NCI-H69 (cell line): ENCODE measurements at regions not wholly inside any gene's neighbourhood (a gene's known extent, or its start where the extent isn't known, plus 50 kb on each side); places are given as distances from the start of the nearest gene placed in this dataset.

Experiments
- DNase-seq: peaks from one replicate; lab custom pipeline; 2025; lab: John Stamatoyannopoulos, UW

DNA sequence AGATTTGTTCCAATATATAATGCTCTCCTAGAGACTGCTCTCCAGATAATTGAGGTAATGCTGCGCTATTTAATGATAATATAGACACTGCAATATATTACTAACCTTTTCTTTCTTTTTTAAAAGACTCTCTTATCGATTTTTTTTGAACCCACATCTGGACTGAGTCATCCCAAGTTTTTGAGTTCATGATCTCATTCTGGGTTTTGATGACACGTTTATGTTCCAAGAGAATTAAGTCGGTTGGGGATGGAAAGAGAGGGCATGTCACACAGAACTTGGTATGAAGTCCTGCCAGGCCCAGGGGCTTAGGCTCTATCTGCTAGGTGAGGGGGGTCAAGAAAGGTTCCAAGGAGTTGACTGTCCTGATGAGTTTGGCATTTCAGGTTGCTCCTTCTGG lies 431.1 kb downstream of the MFSD1 start:
- no peak for DNase-seq

DNA sequence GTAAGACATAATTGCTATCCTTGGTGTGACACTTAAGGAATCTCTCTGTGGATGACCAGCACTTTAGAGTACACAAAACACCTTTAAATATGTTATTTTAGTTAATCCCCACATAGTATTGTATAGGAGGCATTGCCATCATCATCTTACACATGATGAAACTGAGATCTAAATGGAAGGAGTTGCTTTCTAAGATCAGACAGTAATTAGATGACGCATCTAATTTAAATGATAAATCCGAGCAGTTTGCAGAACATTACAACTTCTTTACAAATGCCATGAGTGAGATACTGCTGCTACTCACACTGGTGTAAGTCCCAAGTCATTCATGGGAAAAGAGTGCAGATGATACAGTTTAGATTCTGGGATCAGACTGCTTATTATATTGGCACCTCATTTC lies 431.9 kb downstream of the MFSD1 start:
- no peak for DNase-seq

DNA sequence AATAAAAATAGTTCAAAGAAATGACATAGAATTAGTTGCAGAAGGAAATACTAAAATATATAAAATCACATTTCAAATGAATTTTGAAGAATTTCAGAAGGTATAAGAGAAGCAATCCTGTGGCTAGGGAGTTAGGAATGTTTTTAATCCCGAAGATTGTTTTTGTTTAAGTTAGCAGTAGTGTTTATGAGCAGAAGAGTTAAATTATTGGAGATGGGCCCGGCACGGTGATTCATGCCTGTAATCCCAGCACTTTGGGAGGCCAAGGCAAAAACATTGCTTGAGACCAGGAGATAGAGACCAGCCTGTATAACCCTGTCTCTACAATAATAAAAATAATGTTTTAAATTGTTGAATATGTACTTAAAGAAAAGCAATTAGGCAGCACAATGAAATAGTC lies 432.5 kb downstream of the MFSD1 start:
- no peak for DNase-seq

DNA sequence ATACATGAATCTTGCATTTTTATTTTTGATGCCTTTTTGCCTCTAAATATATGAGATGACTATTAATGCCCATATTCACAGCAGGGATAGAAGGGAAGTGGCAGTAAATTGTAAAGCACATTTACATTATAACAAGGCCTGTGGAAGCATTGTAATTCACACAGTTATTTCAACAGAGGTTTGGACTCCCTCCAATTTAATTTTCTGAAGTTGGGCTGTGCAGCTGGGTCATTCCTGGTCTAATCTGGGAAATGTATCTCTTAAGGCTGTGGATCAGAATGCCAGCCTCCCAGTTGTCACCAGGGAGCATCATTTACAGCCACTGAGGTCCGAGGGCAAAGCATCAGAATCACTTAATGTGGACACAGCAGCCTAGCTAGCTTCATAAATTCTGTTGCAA lies 434.5 kb downstream of the MFSD1 start:
- peak; percentile 88 for DNase-seq

DNA sequence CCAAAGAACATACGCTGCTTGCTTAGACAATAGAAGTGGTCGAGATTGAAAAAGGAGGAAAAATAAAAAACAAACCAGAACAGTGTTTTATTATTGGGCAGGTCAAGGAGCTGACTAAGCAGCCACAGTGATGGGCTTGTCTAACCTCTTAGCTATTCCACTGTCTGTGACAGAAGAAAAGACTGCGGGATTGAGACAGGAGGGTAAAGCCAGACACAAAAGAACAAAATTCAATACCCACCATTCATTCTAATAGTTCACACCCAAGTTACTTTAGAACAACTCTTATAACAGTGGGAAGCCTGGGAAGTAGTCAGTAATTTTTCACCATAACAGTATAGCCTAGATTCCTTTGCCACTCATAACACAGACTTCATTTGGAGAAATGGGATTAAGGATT lies 435.4 kb downstream of the MFSD1 start:
- DNase-seq, result peak; percentile 41

DNA sequence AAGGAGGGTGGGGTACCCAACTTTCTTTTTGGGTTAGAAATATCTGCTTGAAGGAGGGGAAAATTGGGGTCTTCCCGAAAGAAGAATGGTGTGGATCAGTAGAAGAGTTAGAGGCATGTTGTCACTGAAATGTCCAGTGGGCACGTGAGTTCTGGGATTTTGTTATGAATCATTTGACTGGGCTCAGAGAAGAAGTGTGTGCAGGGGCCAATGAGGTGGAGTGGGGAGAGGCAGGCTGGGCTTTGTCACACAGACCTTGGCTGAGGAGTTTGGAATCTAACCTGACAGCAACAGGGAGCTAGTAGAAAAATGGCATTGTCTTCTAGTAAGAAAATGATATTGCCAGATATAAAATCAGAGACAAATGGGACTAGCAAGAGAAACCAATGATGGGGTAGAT lies 436.8 kb downstream of the MFSD1 start:
- no peak for DNase-seq

DNA sequence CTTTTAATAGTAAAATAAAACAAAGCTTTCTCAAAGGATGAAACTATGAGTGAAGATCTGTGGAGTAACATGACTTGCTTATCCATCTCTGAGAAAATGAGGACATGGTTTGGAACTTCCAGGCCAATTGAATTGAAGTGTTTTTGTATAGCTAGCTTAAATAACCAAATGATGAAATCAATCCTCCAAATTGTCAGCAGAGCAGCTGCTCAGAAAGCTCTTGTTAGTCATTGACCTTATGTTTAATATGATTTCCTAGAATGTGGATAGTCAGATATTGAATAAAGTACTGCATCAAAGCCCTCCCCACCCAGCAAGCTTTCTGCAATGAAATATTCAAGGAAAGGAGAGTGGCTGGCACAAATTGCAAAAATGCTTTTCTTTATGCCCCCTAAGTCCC lies 437.2 kb downstream of the MFSD1 start:
- peak; percentile 37 for DNase-seq

DNA sequence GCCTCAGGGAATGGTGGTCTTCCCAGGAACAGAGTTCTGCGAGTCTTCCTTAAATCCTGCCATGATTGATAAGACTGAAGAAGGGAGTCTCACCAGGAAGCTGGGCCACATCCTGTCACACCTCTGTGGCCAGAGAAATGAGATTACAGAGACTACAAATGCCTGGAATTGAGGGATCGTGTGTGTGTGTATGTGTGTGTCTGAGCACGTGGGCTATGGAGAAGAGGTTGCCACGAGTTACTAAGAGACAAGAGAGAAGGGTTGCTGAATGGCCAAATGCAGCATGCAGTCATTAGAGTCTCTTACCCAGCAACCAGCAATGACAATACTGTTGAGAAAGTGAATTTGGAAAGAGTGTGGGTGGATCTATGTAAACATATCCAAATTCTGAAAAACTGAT lies 443.1 kb downstream of the MFSD1 start:
- DNase-seq, result no peak

DNA sequence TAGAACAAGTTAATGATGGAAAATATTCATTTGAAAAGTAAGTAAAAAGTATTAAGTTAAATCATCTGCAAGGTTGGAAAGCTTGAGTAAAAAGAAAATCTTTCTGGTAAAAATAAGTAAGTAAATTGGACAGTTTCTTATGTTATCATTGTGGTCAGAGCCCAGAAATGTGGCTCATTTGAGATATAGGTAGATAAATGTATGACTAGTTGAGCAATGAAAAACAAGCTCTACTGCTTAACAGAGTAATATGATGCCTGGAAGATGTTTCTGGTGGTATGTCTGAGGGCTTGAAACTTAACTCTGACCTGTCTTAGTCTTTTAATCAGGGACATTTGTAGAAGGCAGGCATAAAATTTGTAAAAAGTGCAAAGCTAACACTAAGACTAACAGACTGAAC lies 444.0 kb downstream of the MFSD1 start:
- DNase-seq, result no peak

DNA sequence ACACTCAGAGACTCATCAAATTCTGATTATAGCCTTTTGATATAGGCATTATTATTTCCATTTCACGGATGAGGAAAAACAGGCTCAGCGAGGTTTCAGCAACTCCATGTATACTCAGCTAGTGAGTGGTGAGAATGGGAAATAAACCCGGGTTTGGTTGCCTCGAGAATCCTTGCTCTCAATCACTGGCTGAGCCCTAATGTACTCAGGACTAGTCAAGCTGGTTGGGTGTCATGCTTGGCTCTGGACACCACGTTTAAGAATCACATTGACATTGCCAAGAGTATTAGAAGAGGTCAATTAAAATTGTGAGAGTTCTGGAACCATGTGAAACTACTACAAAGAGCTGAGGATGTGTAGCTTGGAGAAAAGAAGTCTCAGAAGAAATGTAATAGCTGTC lies 444.5 kb downstream of the MFSD1 start:
- DNase-seq, result no peak

DNA sequence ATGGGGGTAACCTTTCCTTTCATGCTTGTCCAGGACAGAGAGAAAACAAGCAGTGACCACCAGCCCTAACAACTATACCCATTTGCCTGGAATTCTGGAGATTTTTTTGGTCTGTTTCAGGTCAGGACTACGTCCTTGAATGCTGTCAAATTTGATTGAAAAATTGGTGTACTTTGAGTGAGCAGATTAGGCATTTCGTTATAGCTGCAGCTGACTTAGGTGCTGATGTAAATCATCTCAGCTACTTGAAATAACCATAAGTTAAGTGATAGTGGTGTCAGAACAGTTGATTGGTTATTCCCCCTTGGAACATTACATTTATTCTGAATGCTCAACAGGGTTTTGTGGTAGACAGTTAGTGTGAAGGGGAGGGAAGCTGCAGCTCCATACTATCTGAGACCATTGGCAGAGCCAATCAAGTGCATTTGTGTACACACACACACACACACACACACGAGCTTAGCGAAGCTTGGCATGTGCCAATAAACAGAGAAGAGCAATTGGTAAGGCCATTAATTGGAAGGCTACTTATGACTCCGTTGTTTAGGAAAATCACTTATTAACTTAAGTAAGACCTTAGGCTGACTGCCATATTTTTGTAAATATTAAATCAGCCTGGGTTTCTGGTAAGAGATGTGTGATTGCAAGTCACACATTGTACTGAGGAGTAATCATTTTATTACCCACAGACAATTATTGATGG lies 447.8 kb downstream of the MFSD1 start:
- DNase-seq, result no peak

DNA sequence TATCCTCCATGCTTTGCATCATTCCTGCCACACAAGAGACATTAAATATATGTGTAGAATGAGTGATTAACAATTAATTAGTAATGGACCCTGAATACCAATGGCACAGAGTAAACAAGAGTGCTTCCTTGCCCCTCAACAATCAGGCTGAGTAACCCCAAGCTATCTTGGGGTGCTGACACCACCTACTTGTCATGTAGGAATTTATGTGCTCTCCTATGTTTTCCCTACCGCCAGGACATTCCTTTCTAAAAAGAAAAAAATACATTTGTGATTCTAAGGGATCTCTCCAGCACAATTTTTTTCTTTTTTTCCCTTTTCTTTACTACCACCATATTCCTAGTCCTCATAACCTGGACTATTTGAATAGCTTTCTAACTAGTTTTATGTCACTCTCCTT lies 449.1 kb downstream of the MFSD1 start:
- DNase-seq, result no peak

DNA sequence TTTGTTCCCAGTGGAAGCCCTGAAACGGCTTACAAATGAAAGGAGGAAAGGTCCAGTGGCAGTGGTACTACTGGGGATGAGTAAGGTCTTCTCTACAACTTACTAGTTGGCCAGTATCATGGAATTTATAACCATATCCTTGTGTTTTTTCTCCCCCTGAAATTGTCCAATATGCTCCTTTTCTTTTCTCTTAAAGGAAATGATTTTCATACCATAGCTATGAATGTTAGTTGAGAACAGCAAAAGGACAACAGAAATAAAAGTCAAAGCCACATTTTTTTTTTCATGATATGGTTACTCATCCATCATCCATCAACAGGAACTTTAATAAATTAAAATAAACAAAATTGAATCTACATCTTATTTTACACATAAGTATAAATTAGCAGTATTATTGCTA lies 450.4 kb downstream of the MFSD1 start:
- DNase-seq, result no peak

DNA sequence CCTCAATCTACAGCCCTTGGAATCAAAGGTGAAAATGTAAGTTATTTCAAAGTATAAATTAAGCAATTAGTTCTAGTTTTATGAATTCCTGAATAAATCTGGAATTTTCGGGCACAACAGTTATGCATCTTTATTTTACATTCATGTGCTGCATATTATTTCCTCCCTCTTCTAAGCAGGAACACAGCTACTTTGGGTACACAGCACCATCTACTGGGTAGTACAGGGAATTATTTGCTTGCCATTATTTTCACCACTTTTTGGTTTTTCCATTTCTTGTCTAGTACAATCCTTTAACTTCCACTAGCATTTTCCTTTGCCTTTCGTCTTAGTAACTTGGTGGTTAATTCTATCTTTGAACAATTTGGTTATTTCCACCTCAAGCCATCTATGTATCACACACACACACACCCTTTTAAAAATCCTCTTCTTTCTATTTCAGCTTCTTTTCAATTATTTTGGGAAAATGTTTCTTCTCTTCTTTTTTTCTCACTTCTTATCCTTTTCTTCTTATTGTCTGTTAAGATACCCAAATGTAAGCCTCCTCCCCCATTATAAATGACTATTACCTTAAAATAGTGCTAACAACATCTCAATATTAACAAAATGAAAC lies 451.0 kb downstream of the MFSD1 start:
- DNase-seq, result peak; percentile 59

DNA sequence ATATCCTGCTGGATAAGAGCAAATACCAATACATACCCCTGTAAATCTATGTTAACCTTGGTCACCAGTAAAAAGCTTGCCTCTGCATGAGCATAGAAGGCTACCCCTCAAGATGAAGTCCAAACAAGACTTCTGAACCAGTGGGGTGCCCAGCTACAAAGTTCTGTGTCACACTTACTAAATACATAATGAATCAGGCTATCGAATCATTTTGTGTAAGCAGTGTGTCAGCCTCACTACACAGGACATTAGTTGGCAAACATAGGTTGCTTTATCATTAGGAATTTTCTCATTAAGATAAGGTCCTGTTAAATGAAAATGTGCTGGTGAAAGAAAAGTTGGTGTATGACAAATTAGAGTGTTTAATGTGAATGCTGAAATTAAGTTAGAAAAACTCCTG lies 452.0 kb downstream of the MFSD1 start:
- DNase-seq, result no peak

DNA sequence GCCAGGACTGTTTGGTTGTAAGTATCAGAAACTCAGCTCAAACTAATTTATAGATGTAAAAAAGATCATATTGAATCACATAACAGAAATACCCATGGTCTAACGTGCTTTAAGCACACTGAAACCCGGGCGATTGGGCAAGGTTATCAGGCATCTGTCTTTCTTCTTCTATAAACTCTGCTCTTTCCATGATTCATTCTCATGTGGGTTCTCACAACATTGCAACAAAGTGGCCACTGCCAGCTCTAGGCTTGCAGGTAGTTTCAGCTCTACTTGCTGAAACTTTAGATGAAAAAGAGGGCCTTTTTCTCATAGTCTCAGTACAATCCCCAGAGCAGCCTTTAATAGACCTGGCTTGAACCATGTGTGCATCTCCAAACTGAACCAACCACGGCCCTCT lies 456.1 kb downstream of the MFSD1 start:
- no peak for DNase-seq

DNA sequence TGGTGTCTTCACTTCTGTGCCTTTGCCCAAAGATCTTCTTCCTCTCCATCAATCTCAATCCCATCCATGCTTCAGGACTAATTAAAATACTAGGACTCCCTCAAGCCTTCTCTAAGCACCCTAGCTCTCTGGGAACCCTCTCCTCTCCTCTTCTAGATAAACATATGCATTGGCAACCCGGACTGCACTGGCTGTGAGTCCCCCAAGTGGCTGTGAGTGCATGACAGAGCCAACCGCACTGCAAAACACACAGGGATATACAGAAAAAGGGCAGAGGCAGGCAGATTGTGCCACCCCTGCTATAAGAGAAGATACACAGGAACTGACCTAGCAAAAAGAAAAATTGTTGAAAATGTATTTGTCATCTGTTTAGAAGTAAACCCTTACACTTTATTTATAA lies 457.1 kb downstream of the MFSD1 start:
- DNase-seq, result no peak

DNA sequence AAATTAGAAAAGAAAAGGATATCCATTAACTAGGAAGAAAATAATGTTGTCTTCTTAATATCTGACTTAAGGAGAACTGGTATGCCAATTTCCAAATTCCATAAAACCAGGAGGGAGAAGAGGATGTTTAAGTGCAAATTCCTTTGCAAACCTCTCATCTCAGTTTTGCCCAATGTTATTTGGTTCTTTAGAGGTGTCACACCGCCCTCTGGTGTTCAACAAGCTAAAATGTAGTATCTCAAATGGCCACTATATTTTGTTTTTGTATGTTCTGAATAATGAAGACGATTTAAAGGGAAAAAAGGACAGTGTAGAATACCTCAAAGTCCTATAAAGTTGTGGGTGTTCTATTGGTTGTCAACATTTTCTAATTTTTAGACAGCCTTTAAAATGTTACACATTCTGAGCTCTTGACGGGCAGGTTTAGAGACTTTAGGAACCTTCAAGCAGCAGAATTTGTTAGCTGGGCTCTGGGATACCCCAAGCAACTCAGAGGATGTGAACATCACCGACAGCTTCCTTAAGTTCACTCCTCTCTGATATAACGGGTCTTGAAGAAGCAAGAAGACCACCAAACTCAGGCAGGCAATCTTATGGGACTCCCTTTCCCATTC lies 458.3 kb downstream of the MFSD1 start:
- peak; percentile 67 for DNase-seq

DNA sequence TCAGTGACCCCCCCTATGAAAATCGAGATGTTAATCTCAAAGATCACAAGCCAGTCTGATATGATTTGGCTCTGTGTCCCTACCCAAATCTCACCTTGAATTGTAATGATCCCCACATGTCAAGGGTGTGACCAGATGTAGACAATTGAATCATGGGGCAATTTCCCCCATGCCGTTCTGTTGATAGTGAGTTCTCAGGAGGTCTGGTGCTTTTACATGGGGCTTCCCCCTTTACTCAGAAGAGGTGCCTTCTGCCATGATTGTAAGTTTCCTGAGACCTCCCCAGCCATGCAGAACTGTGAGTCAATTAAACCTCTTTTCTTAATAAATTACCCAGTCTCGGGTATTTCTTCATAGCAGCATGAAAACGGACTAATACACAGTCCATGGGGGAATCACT lies 459.5 kb downstream of the MFSD1 start:
- peak; percentile 5 for DNase-seq

DNA sequence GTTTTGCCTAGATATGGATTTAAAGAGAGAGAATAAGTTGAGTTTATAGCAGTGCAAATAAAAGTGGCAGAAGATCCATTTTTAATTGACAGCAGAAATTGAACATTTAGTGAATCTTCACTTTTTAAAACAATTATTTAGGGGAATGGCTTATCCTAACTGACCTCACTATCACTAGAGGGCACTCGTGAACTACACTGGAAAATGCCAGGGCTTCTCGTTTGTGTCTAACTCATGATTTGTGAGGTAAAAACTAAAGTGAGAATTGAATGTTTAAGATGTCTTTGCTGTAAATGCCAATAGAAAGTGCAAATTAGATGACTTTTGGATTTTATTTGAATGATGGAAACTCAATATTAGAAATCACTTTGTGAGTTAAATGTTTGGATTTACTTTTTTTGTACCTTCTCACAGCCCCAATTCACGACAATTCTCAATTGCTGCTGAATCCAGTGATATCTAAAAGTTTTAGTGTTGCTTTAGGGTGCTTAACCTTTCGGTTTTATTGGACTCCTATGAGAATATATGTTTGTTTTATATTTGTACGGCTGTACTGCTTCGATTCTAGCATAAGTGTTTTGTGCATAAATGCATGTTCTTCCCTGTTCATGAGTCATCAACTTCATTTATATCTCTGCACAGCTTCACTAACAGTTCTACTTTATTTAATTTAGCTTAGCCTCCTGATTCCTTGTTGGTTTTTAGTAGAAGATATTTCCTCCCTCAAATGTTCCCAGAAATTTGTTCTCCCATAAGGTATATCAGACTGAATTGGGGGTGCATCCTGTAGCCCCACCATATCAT lies 462.1 kb downstream of the MFSD1 start:
- DNase-seq, result peak; percentile 60

DNA sequence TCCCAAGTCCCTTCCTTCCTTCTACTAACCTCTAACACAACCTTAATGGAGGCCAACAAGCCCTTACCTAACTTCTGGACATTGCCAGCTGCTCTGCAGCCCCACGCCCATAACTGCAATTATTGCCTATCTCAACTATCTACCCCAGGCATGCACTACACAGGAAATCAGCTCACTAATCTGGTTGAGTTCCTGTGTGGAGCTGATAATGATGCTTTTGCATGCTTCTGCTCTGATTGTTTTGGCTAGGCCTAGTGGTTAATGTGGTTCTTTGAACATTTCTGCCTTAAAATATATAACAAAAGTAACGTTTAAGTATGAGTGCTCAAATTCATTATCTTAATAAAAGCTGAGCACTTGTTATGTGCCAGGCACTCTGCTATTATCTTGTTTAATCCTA lies 463.9 kb downstream of the MFSD1 start:
- DNase-seq, result peak; percentile 3

DNA sequence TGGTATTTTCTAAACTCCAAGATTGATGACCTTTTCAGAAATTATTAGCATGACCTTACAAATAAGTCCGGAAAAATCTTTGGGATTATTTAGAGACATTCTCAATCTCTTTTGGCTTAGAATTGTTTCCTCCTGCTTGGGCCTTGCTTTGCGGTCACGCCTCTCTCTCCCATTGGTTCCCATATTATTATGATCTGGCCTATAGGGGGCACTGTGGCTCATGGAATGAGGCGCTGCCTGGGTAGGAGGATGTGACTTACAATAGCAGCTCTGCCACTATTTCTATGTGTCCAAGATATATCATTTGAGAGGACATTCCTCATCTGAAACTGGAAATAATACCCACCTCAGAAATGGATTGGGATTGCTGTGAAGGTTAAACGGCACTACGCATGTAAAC lies 464.9 kb downstream of the MFSD1 start:
- peak; percentile 69 for DNase-seq
